GM10266 (cell line): ENCODE measurements at regions not wholly inside any gene's neighbourhood (a gene's known extent, or its start where the extent isn't known, plus 50 kb on each side); places are given as distances from the start of the nearest gene placed in this dataset.

Experiments used
- DNase-seq: peaks from one replicate; pipeline ENCODE4 v3.0.0; 2012; ENCODE audit errors: extremely low spot score
- TF ChIP-seq, protein P1 (sequence below): IDR thresholded peaks from 2 replicates; pipeline ENCODE4 v1.5.1; 2012; ENCODE audit warnings: mild to moderate bottlenecking, low read depth; ENCODE audit not compliant: control insufficient read depth, insufficient read depth; ENCODE audit errors: missing control alignments

DNA sequence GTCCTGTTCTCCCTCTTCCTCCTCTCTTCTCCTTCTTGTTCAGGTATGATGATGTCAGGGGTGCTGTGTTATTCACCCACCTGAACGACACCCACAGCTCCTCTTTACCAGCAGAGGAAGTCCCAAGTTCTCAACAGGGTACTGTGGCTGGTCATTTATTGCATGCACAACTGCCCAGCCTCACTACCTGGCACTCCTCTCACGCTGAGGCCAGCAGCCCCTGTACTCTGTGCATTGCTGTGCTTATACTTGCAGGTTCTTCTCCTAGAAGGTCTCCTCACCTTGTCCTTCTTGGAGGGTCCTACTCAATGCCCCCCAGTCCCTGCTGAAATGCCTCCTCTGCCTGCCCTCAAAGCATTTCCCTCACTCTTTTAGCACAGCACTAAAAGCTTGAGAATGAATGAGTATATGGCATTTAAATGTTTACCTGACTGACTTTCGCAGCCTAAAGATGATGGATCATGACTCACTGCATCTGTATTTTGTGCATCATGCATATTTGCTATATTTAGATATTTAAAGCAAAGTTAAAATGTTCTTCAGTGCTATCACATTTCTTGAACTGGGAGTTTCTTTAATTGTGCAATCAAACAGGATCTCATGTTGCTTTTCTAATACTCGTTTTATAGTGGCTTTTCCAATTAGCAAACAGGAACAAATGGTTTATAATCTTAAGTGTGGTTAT lies 1069.3 kb downstream of the NLGN4Y start:
- TF ChIP-seq, protein P1, sequence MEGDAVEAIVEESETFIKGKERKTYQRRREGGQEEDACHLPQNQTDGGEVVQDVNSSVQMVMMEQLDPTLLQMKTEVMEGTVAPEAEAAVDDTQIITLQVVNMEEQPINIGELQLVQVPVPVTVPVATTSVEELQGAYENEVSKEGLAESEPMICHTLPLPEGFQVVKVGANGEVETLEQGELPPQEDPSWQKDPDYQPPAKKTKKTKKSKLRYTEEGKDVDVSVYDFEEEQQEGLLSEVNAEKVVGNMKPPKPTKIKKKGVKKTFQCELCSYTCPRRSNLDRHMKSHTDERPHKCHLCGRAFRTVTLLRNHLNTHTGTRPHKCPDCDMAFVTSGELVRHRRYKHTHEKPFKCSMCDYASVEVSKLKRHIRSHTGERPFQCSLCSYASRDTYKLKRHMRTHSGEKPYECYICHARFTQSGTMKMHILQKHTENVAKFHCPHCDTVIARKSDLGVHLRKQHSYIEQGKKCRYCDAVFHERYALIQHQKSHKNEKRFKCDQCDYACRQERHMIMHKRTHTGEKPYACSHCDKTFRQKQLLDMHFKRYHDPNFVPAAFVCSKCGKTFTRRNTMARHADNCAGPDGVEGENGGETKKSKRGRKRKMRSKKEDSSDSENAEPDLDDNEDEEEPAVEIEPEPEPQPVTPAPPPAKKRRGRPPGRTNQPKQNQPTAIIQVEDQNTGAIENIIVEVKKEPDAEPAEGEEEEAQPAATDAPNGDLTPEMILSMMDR: no peak
- no peak for DNase-seq

DNA sequence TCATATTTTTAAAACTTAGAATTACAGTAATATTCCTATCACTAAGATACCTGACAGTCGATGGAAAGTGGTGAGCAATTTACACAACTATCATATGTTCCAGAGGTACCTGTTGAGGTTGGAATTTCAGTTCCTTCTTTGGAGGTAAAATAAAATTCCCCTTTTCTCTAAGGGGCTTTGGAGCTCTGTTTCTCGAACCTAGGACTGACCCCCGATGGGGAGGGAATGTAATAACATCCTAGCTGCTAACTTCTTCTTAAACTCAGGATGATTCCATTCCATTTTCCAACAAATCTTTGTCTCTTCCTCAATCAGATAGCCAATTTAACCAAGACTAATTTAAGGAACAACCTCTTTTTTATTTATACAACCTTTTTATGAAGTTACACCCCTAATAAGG lies 1069.8 kb downstream of the NLGN4Y start:
- TF ChIP-seq, protein P1: no peak

GRCh38 chrY:15600565-15600964 lies 1076.2 kb downstream of the NLGN4Y start:
- no peak for DNase-seq
- TF ChIP-seq, protein P1: no peak

More for the DNA sequence above, 1069.8 kb downstream of the NLGN4Y start:
- no peak for DNase-seq

GRCh38 chrY:15624370-15624769 lies 1100.0 kb downstream of the NLGN4Y start:
- TF ChIP-seq, protein P1: no peak
- no peak for DNase-seq

DNA sequence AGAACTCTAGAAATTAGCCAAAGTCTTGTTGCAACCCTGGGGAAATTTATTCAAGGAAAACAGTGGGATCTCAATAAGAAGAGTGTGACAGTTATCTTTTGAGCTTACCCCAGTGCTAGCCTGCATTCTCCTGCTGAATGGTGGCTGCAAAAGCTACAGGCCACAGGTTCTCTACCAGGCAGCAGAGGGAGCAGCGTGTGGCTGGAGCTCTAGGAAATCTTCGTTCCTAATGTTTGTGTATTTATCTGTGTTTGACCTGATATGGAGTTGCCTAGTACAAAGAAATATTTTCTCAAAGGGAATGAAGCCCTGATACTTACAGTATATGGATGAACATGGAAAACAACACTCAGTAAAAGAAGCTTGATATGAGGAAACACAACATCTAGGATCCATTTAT lies 1100.6 kb downstream of the NLGN4Y start:
- TF ChIP-seq, protein P1: no peak
- DNase-seq: no peak

DNA sequence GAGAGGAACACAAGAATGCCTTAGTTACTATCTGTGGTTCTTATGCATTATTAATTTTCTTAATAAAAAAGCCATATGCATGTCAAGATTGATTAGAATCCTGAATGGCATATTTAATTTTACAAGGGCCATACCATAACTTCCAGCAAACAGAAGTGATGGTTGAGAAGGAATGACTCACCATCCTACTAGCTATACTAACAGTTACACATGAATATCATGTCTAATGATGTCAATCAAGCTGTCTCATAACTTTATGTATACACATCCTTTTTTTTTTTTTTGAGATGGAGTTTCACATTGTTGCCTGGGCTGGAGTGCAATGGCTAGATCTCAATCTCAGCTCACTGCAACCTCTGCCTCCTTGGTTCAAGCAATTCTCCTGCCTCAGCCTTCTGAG lies 1123.9 kb downstream of the NLGN4Y start:
- no peak for DNase-seq
- TF ChIP-seq, protein P1: no peak

- TF ChIP-seq, protein P1: no peak
- DNase-seq: no peak
Measured at GRCh38 chrY:15650056-15650455, 1125.7 kb downstream of the NLGN4Y start.
